Cardiac septum (tissue), 1 donor: ENCODE measurements at regions not wholly inside any gene's neighbourhood (a gene's known extent, or its start where the extent isn't known, plus 50 kb on each side); places are given as distances from the start of the nearest gene placed in this dataset.

Experiments
- DNase-seq: peaks from one replicate; pipeline ENCODE4 v3.0.0-alpha.2; 2020; ENCODE audit warnings: low spot score
- intact Hi-C: fragments of 100-400 bp; cut with DNase I; formaldehyde crosslinking; loops from one replicate; pipeline ENCODE4 v1.14.0; 2022
- donor health status: DM: no; HTN: no; CAD: no.

- DNase-seq = no peak
- intact Hi-C loops = no loop called here
These were observed 91.6 kb downstream of the FAT3 start for GRCh38 chr11:92316106-92316809.

- intact Hi-C loops = no loop called here
- no peak for DNase-seq
These were observed 92.6 kb downstream of the FAT3 start for GRCh38 chr11:92317222-92317621.

- intact Hi-C loops = no loop called here
- DNase-seq = no peak
These were observed 93.1 kb downstream of the FAT3 start for GRCh38 chr11:92317721-92318120.

- DNase-seq = no peak
- intact Hi-C loops = no loop called here
These were observed 97.6 kb downstream of the FAT3 start for GRCh38 chr11:92322225-92322624.

GRCh38 chr11:92324890-92325289 lies 100.3 kb downstream of the FAT3 start:
- intact Hi-C loops = no loop called here
- DNase-seq = no peak

- DNase-seq = no peak
- intact Hi-C loops = no loop called here
These were observed 100.8 kb downstream of the FAT3 start for GRCh38 chr11:92325416-92325815.

GRCh38 chr11:92329137-92329536 lies 104.5 kb downstream of the FAT3 start:
- DNase-seq = no peak
- intact Hi-C loops = no loop called here

GRCh38 chr11:92329646-92330045 lies 105.0 kb downstream of the FAT3 start:
- intact Hi-C loops = no loop called here
- no peak for DNase-seq

- DNase-seq = no peak
- intact Hi-C loops = no loop called here
These were observed 105.5 kb downstream of the FAT3 start for GRCh38 chr11:92330114-92330513.

- intact Hi-C loops = no loop called here
- no peak for DNase-seq
These were observed 108.4 kb downstream of the FAT3 start for GRCh38 chr11:92332986-92333385.

GRCh38 chr11:92340839-92341238 lies 116.2 kb downstream of the FAT3 start:
- no peak for DNase-seq
- intact Hi-C loops = no loop called here

GRCh38 chr11:92342034-92342720 lies 117.6 kb downstream of the FAT3 start:
- intact Hi-C loops = no loop called here
- no peak for DNase-seq

- intact Hi-C loops = no loop called here
- no peak for DNase-seq
These were observed 118.3 kb downstream of the FAT3 start for GRCh38 chr11:92342886-92343285.

GRCh38 chr11:92346220-92346619 lies 121.6 kb downstream of the FAT3 start:
- intact Hi-C loops = no loop called here
- no peak for DNase-seq

GRCh38 chr11:92347454-92347853 lies 122.8 kb downstream of the FAT3 start:
- DNase-seq = no peak
- intact Hi-C loops = no loop called here

GRCh38 chr11:92349486-92350156 lies 125.0 kb downstream of the FAT3 start:
- intact Hi-C loops = no loop called here
- DNase-seq = no peak

GRCh38 chr11:92357344-92357743 lies 132.7 kb downstream of the FAT3 start:
- DNase-seq = no peak
- intact Hi-C loops = no loop called here

GRCh38 chr11:92357841-92358240 lies 133.2 kb downstream of the FAT3 start:
- intact Hi-C loops = no loop called here
- no peak for DNase-seq

GRCh38 chr11:92361551-92361950 lies 136.9 kb downstream of the FAT3 start:
- no peak for DNase-seq
- intact Hi-C loops = no loop called here

- DNase-seq = no peak
- intact Hi-C loops = no loop called here
These were observed 138.4 kb downstream of the FAT3 start for GRCh38 chr11:92362989-92363388.

- DNase-seq = no peak
- intact Hi-C loops = no loop called here
These were observed 139.6 kb downstream of the FAT3 start for GRCh38 chr11:92364177-92364576.
